Keratinocyte (primary cell): ENCODE measurements at regions not wholly inside any gene's neighbourhood (a gene's known extent, or its start where the extent isn't known, plus 50 kb on each side); places are given as distances from the start of the nearest gene placed in this dataset.

Source experiments
- CTCF ChIP-seq, 3 experiments: IDR thresholded peaks in 1 of 3; conservative IDR thresholded peaks in 1 of 3; optimal IDR thresholded peaks in 1 of 3; 2 replicates in 2 of 3; 3 replicates in 1 of 3; pipeline versions ENCODE3 to v1.5.1; 2011; ENCODE audit warnings: low read length in 3 of 3, mild to moderate bottlenecking in 3 of 3, moderate library complexity in 2 of 3, control low read depth in 1 of 3, inconsistent platforms in 1 of 3; ENCODE audit not compliant: insufficient read depth in 2 of 3; ENCODE audit errors: extremely low read depth in 1 of 3
- EZH2 ChIP-seq: IDR thresholded peaks from one replicate; pipeline ENCODE4 v1.6.1; 2012; ENCODE audit warnings: inconsistent platforms, mild to moderate bottlenecking, low read length, moderate library complexity

GRCh38 chr14:25298238-25298637 lies 248.3 kb upstream of the STXBP6 start:
- TF ChIP-seq CTCF (optimal IDR thresholded peaks at IDR 0.05 in 1 of 3, IDR thresholded peaks at IDR 0.05 in 1 of 3, conservative IDR thresholded peaks at IDR 0.05 in 1 of 3; ENCODE audit: extremely low read depth in 1 of 3, insufficient read depth in 2 of 3, low read length in 3 of 3) (no peak), EZH2 (no peak)
